Fibroblast of skin of right quadriceps (primary cell): ENCODE measurements at regions not wholly inside any gene's neighbourhood (a gene's known extent, or its start where the extent isn't known, plus 50 kb on each side); places are given as distances from the start of the nearest gene placed in this dataset.

Experiments
- DNase-seq: peaks from one replicate; pipeline ENCODE4 v3.0.0-alpha.2; 2013

- no peak for DNase-seq
Measured at GRCh38 chr5:79868163-79868670, 122.8 kb downstream of the MTX3 start.

GRCh38 chr5:79865579-79865978 is 125.5 kb downstream of the MTX3 start:
- DNase-seq, result no peak

- no peak for DNase-seq
Measured at GRCh38 chr5:79864364-79864763, 126.7 kb downstream of the MTX3 start.

GRCh38 chr5:79859588-79859987 is 131.5 kb downstream of the MTX3 start:
- no peak for DNase-seq

- DNase-seq, result no peak
Measured at GRCh38 chr5:79858410-79858723, 132.7 kb downstream of the MTX3 start.

- peak; percentile 54 for DNase-seq
Measured at GRCh38 chr5:79857714-79858409, 133.2 kb downstream of the MTX3 start.

- no peak for DNase-seq
Measured at GRCh38 chr5:79856456-79857055, 134.5 kb downstream of the MTX3 start.

- DNase-seq, result peak; percentile 17
Measured at GRCh38 chr5:79853676-79854418, 137.2 kb downstream of the MTX3 start.

- DNase-seq, result no peak
Measured at GRCh38 chr5:79853028-79853427, 138.0 kb downstream of the MTX3 start.

- DNase-seq, result no peak
Measured at GRCh38 chr5:79851391-79851863, 139.6 kb downstream of the MTX3 start.

GRCh38 chr5:79850941-79851340 is 140.1 kb downstream of the MTX3 start:
- DNase-seq, result no peak

GRCh38 chr5:79850316-79850822 is 140.7 kb downstream of the MTX3 start:
- DNase-seq, result peak; percentile 42

- DNase-seq, result no peak
Measured at GRCh38 chr5:79849486-79850315, 141.4 kb downstream of the MTX3 start.
